ENCODE measurements at regions not wholly inside any gene's neighbourhood (a gene's known extent, or its start where the extent isn't known, plus 50 kb on each side); places are given as distances from the start of the nearest gene placed in this dataset.

DNA sequence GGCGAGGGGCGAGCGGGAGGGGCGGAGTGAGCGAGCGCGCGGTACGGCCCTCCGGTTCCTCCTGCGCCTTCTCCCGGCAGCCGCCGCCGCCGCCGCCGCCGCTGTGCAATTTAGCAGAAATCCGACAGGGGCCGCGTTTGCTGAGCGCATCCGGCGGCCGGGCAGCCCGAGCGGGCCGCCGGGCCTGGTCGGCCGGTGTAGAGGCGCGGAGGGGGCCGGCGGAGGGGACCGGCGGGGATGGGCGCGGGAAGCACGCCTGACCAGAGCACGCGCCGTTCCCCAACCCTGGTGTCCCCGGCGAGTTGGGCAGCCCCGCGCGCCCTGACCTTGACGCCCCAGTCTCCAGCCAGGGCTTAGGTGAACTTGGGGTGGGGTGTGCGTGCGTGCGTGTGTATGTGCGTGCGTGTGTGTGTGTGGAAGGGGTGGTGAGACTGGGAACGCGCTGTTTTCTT lies 144.5 kb upstream of the ZNF536 start (continued):
- no peak for TF ChIP-seq AEBP2 (tag by site-specific recombination; IDR thresholded peaks at IDR 0.05; ENCODE audit: borderline replicate concordance)
- TF ChIP-seq ZNF155 (tag by site-specific recombination; IDR thresholded peaks at IDR 0.05), result no peak
- no peak for TF ChIP-seq ZNF23 (tag by site-specific recombination; IDR thresholded peaks at IDR 0.05; ENCODE audit: borderline replicate concordance)
- TF ChIP-seq, protein P1, sequence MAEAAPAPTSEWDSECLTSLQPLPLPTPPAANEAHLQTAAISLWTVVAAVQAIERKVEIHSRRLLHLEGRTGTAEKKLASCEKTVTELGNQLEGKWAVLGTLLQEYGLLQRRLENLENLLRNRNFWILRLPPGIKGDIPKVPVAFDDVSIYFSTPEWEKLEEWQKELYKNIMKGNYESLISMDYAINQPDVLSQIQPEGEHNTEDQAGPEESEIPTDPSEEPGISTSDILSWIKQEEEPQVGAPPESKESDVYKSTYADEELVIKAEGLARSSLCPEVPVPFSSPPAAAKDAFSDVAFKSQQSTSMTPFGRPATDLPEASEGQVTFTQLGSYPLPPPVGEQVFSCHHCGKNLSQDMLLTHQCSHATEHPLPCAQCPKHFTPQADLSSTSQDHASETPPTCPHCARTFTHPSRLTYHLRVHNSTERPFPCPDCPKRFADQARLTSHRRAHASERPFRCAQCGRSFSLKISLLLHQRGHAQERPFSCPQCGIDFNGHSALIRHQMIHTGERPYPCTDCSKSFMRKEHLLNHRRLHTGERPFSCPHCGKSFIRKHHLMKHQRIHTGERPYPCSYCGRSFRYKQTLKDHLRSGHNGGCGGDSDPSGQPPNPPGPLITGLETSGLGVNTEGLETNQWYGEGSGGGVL (tag by site-specific recombination; IDR thresholded peaks at IDR 0.05), result peak; percentile 90
- peak; percentile 34; the same call in 1 of the 2 replicates for TF ChIP-seq ZNF513 (tag by site-specific recombination; IDR thresholded peaks at IDR 0.05)
- peak; percentile 87 for TF ChIP-seq ZNF561 (tag by site-specific recombination; IDR thresholded peaks at IDR 0.05; ENCODE audit: borderline replicate concordance)
- peak; percentile 95 for TF ChIP-seq ZBTB10 (tag by site-specific recombination; IDR thresholded peaks at IDR 0.05)
- peak; percentile 20; the same call in 1 of the 2 replicates for TF ChIP-seq ZNF654 (tag by site-specific recombination; IDR thresholded peaks at IDR 0.05; ENCODE audit: low read depth)
- TF ChIP-seq, protein P2, sequence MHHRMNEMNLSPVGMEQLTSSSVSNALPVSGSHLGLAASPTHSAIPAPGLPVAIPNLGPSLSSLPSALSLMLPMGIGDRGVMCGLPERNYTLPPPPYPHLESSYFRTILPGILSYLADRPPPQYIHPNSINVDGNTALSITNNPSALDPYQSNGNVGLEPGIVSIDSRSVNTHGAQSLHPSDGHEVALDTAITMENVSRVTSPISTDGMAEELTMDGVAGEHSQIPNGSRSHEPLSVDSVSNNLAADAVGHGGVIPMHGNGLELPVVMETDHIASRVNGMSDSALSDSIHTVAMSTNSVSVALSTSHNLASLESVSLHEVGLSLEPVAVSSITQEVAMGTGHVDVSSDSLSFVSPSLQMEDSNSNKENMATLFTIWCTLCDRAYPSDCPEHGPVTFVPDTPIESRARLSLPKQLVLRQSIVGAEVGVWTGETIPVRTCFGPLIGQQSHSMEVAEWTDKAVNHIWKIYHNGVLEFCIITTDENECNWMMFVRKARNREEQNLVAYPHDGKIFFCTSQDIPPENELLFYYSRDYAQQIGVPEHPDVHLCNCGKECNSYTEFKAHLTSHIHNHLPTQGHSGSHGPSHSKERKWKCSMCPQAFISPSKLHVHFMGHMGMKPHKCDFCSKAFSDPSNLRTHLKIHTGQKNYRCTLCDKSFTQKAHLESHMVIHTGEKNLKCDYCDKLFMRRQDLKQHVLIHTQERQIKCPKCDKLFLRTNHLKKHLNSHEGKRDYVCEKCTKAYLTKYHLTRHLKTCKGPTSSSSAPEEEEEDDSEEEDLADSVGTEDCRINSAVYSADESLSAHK (tag by site-specific recombination; IDR thresholded peaks at IDR 0.05), result peak; percentile 39; the same call in 1 of the 2 replicates
- no peak for TF ChIP-seq ZNF510 (tag by site-specific recombination; IDR thresholded peaks at IDR 0.05; ENCODE audit: insufficient replicate concordance)
- TF ChIP-seq ZNF223 (tag by site-specific recombination; IDR thresholded peaks at IDR 0.05), result no peak
- TF ChIP-seq ZNF600 (tag by site-specific recombination; IDR thresholded peaks at IDR 0.05), result peak; percentile 76
- no peak for TF ChIP-seq ZNF645 (tag by site-specific recombination; IDR thresholded peaks at IDR 0.05)
- TF ChIP-seq, protein P3, sequence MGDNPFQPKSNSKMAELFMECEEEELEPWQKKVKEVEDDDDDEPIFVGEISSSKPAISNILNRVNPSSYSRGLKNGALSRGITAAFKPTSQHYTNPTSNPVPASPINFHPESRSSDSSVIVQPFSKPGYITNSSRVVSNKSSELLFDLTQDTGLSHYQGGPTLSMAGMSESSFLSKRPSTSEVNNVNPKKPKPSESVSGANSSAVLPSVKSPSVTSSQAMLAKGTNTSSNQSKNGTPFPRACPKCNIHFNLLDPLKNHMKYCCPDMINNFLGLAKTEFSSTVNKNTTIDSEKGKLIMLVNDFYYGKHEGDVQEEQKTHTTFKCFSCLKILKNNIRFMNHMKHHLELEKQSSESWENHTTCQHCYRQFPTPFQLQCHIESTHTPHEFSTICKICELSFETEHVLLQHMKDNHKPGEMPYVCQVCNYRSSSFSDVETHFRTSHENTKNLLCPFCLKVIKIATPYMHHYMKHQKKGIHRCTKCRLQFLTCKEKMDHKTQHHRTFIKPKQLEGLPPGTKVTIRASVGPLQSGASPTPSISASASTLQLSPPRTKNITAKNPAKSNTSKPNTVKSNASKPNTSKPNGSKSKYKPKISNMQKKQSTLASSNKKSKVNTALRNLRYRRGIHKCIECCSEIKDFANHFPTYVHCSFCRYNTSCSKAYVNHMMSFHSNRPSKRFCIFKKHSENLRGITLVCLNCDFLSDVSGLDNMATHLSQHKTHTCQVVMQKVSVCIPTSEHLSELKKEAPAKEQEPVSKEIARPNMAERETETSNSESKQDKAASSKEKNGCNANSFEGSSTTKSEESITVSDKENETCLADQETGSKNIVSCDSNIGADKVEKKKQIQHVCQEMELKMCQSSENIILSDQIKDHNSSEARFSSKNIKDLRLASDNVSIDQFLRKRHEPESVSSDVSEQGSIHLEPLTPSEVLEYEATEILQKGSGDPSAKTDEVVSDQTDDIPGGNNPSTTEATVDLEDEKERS (tag by site-specific recombination; IDR thresholded peaks at IDR 0.05), result no peak
- TF ChIP-seq ZNF280C (tag by site-specific recombination; IDR thresholded peaks at IDR 0.05), result no peak
- no peak for TF ChIP-seq ZNF560 (tag by site-specific recombination; IDR thresholded peaks at IDR 0.05; ENCODE audit: borderline replicate concordance)
